MM.1S (cell line): ENCODE measurements at regions not wholly inside any gene's neighbourhood (a gene's known extent, or its start where the extent isn't known, plus 50 kb on each side); places are given as distances from the start of the nearest gene placed in this dataset.

ENCODE experiments used
- DNase-seq: peaks from one replicate; pipeline ENCODE4 v3.0.0-alpha.2; 2015
- H2AFZ ChIP-seq: fragments of 300-600 bp; sonication (generic); 2 replicates; pipeline ENCODE4 v1.6.0; 2016; ENCODE audit warnings: antibody characterized with exemption, low read length
- H3F3A ChIP-seq: fragments of 300-600 bp; sonication (generic); 2 replicates; pipeline ENCODE4 v1.6.1; 2016; ENCODE audit warnings: mild to moderate bottlenecking, antibody characterized with exemption, low read length, moderate library complexity, mixed read lengths; ENCODE audit not compliant: insufficient read depth
- H3K27ac ChIP-seq: fragments of 300-600 bp; sonication (generic); 2 replicates; pipeline ENCODE4 v1.5.1; 2016; ENCODE audit warnings: mild to moderate bottlenecking, low read length
- H3K27me3 ChIP-seq: fragments of 300-600 bp; sonication (generic); replicated peaks from 2 replicates; pipeline ENCODE4 v1.6.0; 2016; ENCODE audit warnings: low read length; ENCODE audit not compliant: insufficient read depth
- H3K36me3 ChIP-seq: fragments of 300-600 bp; sonication (generic); replicated peaks from 2 replicates; pipeline ENCODE4 v1.6.1; 2016; ENCODE audit warnings: mild to moderate bottlenecking, low read length, mixed read lengths; ENCODE audit not compliant: insufficient read depth
- H3K4me1 ChIP-seq: fragments of 300-600 bp; sonication (generic); 2 replicates; pipeline ENCODE4 v1.6.1; 2016; ENCODE audit warnings: low read length, mixed read lengths
- H3K4me2 ChIP-seq: fragments of 300-600 bp; sonication (generic); 2 replicates; pipeline ENCODE4 v1.6.0; 2016; ENCODE audit warnings: low read depth, low read length
- H3K4me3 ChIP-seq: fragments of 300-600 bp; sonication (generic); 2 replicates; pipeline ENCODE4 v1.5.1; 2016; ENCODE audit warnings: low read length, mixed read lengths
- H3K79me2 ChIP-seq: fragments of 300-600 bp; sonication (generic); 2 replicates; pipeline ENCODE4 v1.6.1; 2016; ENCODE audit warnings: mixed run types, low read length, mixed read lengths
- H3K9ac ChIP-seq: fragments of 300-600 bp; sonication (generic); 2 replicates; pipeline ENCODE4 v1.6.1; 2016; ENCODE audit warnings: low read length, mixed read lengths
- H3K9me2 ChIP-seq: fragments of 300-600 bp; sonication (generic); replicated peaks from 2 replicates; pipeline ENCODE4 v1.6.1; 2016; ENCODE audit warnings: mild to moderate bottlenecking, low read length, mixed read lengths; ENCODE audit not compliant: insufficient read depth
- H3K9me3 ChIP-seq: fragments of 300-600 bp; sonication (generic); replicated peaks from 2 replicates; pipeline ENCODE4 v1.6.1; 2016; ENCODE audit warnings: mild to moderate bottlenecking, low read length, mixed read lengths; ENCODE audit not compliant: insufficient read depth
- H4K20me1 ChIP-seq: fragments of 300-600 bp; sonication (generic); 2 replicates; pipeline ENCODE4 v1.6.1; 2016; ENCODE audit warnings: mild to moderate bottlenecking, low read length, moderate library complexity, mixed read lengths; ENCODE audit not compliant: insufficient read depth
- CTCF ChIP-seq: fragments of 300-600 bp; sonication (generic); IDR thresholded peaks from 2 replicates; pipeline ENCODE4 v1.5.1; 2016; ENCODE audit warnings: antibody characterized with exemption, low read length, mixed read lengths
- EZH2 ChIP-seq: fragments of 300-600 bp; sonication (generic); optimal IDR thresholded peaks from 2 replicates; pipeline ENCODE3; 2017; ENCODE audit warnings: low read depth, mild to moderate bottlenecking, antibody characterized with exemption, low read length, mixed read lengths
- EZH2phosphoT487 ChIP-seq: fragments of 300-600 bp; sonication (generic); IDR thresholded peaks from 2 replicates; pipeline ENCODE4 v1.6.1; 2018; ENCODE audit warnings: antibody characterized with exemption, low read length

DNA sequence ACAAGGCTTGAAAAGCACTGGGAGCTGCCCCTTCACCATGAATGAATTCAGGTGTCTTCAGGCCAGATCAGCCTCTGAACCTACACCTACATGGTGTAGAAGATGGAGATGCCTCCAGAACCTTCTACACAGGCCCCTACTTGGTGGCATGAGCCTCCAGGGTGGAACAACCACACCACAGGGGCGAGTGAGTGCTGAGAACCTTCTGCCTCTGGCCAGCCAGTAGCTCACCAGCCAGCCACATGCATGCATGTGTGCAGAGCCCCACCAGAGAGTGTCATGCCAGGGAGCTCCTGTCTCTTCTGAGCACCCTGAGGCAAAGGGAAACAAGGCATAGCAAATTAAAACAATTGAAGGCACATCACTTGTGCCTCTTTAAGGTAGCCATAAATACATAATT, 161.8 kb upstream of the TOPAZ1 start:
- DNase-seq, result no peak
- no peak overlapping the region for H3K4me2 ChIP-seq
- H3K9ac ChIP-seq, result no peak overlapping the region
- no peaks in the 10 kb centered on the region for H3K36me3 ChIP-seq
- H3K4me3 ChIP-seq, result no peak overlapping the region
- no peak for TF ChIP-seq EZH2
- H4K20me1 ChIP-seq, result no peaks in the 10 kb centered on the region
- H3K9me2 ChIP-seq, result no peaks in the 10 kb centered on the region
- no peaks in the 10 kb centered on the region for H3K27me3 ChIP-seq
- no peaks in the 10 kb centered on the region for H3K9me3 ChIP-seq
- H3K27ac ChIP-seq, result no peak overlapping the region
- H2AFZ ChIP-seq, result no peak overlapping the region
- H3K4me1 ChIP-seq, result no peaks in the 10 kb centered on the region
- no peaks in the 10 kb centered on the region for H3K79me2 ChIP-seq
- no peaks in the 10 kb centered on the region for H3F3A ChIP-seq

DNA sequence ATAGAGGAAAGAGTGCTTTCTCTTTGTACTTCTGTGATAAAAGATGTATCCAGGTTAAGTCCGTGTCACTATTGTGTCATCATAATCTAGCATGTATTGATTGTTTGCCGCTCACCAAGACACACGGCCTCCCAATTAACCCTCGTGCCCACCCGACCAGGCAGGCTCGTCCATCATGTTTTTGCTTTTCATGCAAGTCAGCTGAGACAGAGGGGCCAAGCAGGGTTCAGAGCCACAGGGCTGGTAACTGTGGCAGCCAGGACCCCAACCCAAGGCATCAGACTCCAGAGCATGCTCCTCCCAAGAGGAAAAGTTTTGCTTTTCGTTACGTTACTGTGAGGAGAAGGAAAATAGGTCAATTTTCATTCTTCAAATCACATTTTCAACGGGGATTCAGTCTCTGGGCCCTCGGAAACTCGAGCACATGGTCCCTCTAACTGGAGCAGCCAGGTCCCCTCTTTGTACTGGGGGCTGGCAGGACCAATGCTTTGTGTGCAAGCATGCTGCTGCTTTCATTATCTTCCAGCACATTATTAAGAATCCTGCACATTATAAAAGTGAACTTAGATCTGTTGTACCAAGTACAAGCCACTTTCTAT, 161.1 kb upstream of the TOPAZ1 start:
- no peaks in the 10 kb centered on the region for H3K9me3 ChIP-seq
- H2AFZ ChIP-seq, result no peak overlapping the region
- TF ChIP-seq CTCF (no peak), EZH2 (no peak), EZH2phosphoT487 (no peak)
- H3F3A ChIP-seq, result no peaks in the 10 kb centered on the region
- H3K36me3 ChIP-seq, result no peaks in the 10 kb centered on the region
- no peak overlapping the region for H3K4me2 ChIP-seq
- no peak overlapping the region for H3K9ac ChIP-seq
- no peak overlapping the region for H3K4me3 ChIP-seq
- no peaks in the 10 kb centered on the region for H3K79me2 ChIP-seq
- DNase-seq, result no peak
- no peaks in the 10 kb centered on the region for H3K4me1 ChIP-seq
- no peaks in the 10 kb centered on the region for H3K27me3 ChIP-seq
- H3K9me2 ChIP-seq, result no peaks in the 10 kb centered on the region
- H4K20me1 ChIP-seq, result no peaks in the 10 kb centered on the region
- H3K27ac ChIP-seq, result no peak overlapping the region

- H3K4me2 ChIP-seq, result no peak overlapping the region
- H3K27ac ChIP-seq, result no peak overlapping the region
- TF ChIP-seq CTCF, result no peak
- TF ChIP-seq EZH2phosphoT487, result no peak
- TF ChIP-seq EZH2, result no peak
- DNase-seq, result no peak
- no peaks in the 10 kb centered on the region for H3F3A ChIP-seq
- H3K36me3 ChIP-seq, result no peaks in the 10 kb centered on the region
- no peaks in the 10 kb centered on the region for H3K9me3 ChIP-seq
- no peaks in the 10 kb centered on the region for H3K9me2 ChIP-seq
- no peak overlapping the region for H3K9ac ChIP-seq
- no peak overlapping the region for H3K4me3 ChIP-seq
- H3K4me1 ChIP-seq, result no peaks in the 10 kb centered on the region
- H3K79me2 ChIP-seq, result no peaks in the 10 kb centered on the region
- no peaks in the 10 kb centered on the region for H4K20me1 ChIP-seq
- no peaks in the 10 kb centered on the region for H3K27me3 ChIP-seq
- no peak overlapping the region for H2AFZ ChIP-seq
These were observed 151.7 kb upstream of the TOPAZ1 start for GRCh38 chr3:44090036-44090435.

GRCh38 chr3:44092497-44092896, 149.2 kb upstream of the TOPAZ1 start:
- H3K27me3 ChIP-seq, result no peaks in the 10 kb centered on the region
- H3K79me2 ChIP-seq, result no peaks in the 10 kb centered on the region
- no peak for DNase-seq
- no peaks in the 10 kb centered on the region for H3K4me1 ChIP-seq
- TF ChIP-seq EZH2phosphoT487 (no peak), CTCF (no peak), EZH2 (no peak)
- no peaks in the 10 kb centered on the region for H3K9me2 ChIP-seq
- no peaks in the 10 kb centered on the region for H3F3A ChIP-seq
- no peak overlapping the region for H3K4me2 ChIP-seq
- no peak overlapping the region for H3K4me3 ChIP-seq
- no peak overlapping the region for H3K9ac ChIP-seq
- no peaks in the 10 kb centered on the region for H3K36me3 ChIP-seq
- H3K9me3 ChIP-seq, result no peaks in the 10 kb centered on the region
- no peak overlapping the region for H3K27ac ChIP-seq
- no peaks in the 10 kb centered on the region for H4K20me1 ChIP-seq
- H2AFZ ChIP-seq, result no peak overlapping the region
